Body of pancreas (tissue), 4 donors: ENCODE measurements at regions not wholly inside any gene's neighbourhood (a gene's known extent, or its start where the extent isn't known, plus 50 kb on each side); places are given as distances from the start of the nearest gene placed in this dataset.

Experiments
- POLR2A ChIP-seq, 3 donors: fragments of 450-650 bp; IDR thresholded peaks; one replicate each; pipeline ENCODE4 v1.6.1; 2016; ENCODE audit warnings: antibody characterized with exemption in 3 of 3, mild to moderate bottlenecking in 2 of 3
- TF ChIP-seq, protein P1 (sequence below), 7 experiments: fragments of 450-650 bp in 4 of 7; fragments of 200-600 bp in 3 of 7; sonication (generic) in 3 of 7; IDR thresholded peaks; one replicate each; pipeline ENCODE4 v1.5.1; 2016 to 2019; ENCODE audit warnings: antibody characterized with exemption in 7 of 7

- no peak for TF ChIP-seq POLR2A (IDR thresholded peaks at IDR 0.05)
- TF ChIP-seq, protein P1, sequence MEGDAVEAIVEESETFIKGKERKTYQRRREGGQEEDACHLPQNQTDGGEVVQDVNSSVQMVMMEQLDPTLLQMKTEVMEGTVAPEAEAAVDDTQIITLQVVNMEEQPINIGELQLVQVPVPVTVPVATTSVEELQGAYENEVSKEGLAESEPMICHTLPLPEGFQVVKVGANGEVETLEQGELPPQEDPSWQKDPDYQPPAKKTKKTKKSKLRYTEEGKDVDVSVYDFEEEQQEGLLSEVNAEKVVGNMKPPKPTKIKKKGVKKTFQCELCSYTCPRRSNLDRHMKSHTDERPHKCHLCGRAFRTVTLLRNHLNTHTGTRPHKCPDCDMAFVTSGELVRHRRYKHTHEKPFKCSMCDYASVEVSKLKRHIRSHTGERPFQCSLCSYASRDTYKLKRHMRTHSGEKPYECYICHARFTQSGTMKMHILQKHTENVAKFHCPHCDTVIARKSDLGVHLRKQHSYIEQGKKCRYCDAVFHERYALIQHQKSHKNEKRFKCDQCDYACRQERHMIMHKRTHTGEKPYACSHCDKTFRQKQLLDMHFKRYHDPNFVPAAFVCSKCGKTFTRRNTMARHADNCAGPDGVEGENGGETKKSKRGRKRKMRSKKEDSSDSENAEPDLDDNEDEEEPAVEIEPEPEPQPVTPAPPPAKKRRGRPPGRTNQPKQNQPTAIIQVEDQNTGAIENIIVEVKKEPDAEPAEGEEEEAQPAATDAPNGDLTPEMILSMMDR (IDR thresholded peaks at IDR 0.05): no peak
Observed at GRCh38 chr21:20874202-20874601, 124.0 kb upstream of the NCAM2 start.
